ENCODE measurements at regions not wholly inside any gene's neighbourhood (a gene's known extent, or its start where the extent isn't known, plus 50 kb on each side); places are given as distances from the start of the nearest gene placed in this dataset.

GRCh38 chrX:27889878-27890277 lies 82.1 kb downstream of the MAGEB10 start:
- Histone ChIP-seq H3K18ac (ENCODE audit: extremely low read depth, low read length) (no peak overlapping the region), H3K79me2 (ENCODE audit: control insufficient read depth in 1 of 2, insufficient read depth in 2 of 2, low read length in 2 of 2) (no peaks in the 10 kb centered on the region), H3K23ac (ENCODE audit: insufficient read length) (no peak overlapping the region), H2BK15ac (ENCODE audit: low read length) (no peak overlapping the region), H2AK5ac (ENCODE audit: low read depth, low read length) (no peak overlapping the region), H3K56ac (replicated peaks; ENCODE audit: insufficient read length, low read depth, low read length) (no peak overlapping the region), H3K23me2 (ENCODE audit: low read depth, low read length) (no peaks in the 10 kb centered on the region), H2AFZ (ENCODE audit: low read length) (no peak overlapping the region), H3K4me2 (ENCODE audit: insufficient read depth in 1 of 2, low read depth in 2 of 2, low read length in 2 of 2) (no peak overlapping the region), H2BK5ac (ENCODE audit: low read depth, low read length) (no peak overlapping the region), H3K27ac (ENCODE audit: low read depth, low read length) (no peak overlapping the region), H2BK120ac (replicated peaks; ENCODE audit: low read depth, low read length) (no peak overlapping the region), H4K91ac (replicated peaks; ENCODE audit: insufficient read length, low read length) (no peak overlapping the region), H3K4ac (replicated peaks; ENCODE audit: insufficient read length, low read depth, low read length) (no peak overlapping the region), H3K79me1 (ENCODE audit: low read depth, low read length) (no peaks in the 10 kb centered on the region), H3K4me1 (replicated peaks in 1 of 4; ENCODE audit: control insufficient read depth in 3 of 4, insufficient read depth in 4 of 4, low read length in 3 of 4) (no peaks in the 10 kb centered on the region), H4K20me1 (replicated peaks in 1 of 2; ENCODE audit: control insufficient read depth in 1 of 2, insufficient read depth in 2 of 2, low read length in 2 of 2) (no peaks in the 10 kb centered on the region), H3K9me3 (ENCODE audit: insufficient read depth in 2 of 2, low read depth in 1 of 2, low read length in 1 of 2) (no peaks in the 10 kb centered on the region), H4K5ac (ENCODE audit: insufficient read length, low read depth, low read length) (no peak overlapping the region), H4K8ac (ENCODE audit: extremely low read depth, insufficient read depth, low read length) (no peak overlapping the region), H3K36me3 (ENCODE audit: control insufficient read depth in 2 of 4, insufficient read depth in 4 of 4, low read length in 3 of 4) (no peaks in the 10 kb centered on the region), H3K4me3 (ENCODE audit: extremely low read depth in 1 of 4, insufficient read depth in 2 of 4, low read depth in 3 of 4, low read length in 4 of 4) (no peak overlapping the region), H2BK20ac (ENCODE audit: low read length) (no peak overlapping the region), H3K27me3 (replicated peaks in 1 of 4; ENCODE audit: control insufficient read depth in 3 of 4, extremely low read depth in 1 of 4, insufficient read depth in 3 of 4, low read length in 3 of 4) (no peaks in the 10 kb centered on the region; a peak in 1 of 7 replicates), H3K9ac (replicated peaks in 1 of 4; ENCODE audit: extremely low read depth in 1 of 4, low read depth in 3 of 4, low read length in 3 of 4) (no peak overlapping the region), H3K14ac (ENCODE audit: insufficient read length) (no peak overlapping the region), H2BK12ac (ENCODE audit: low read depth, low read length) (no peak overlapping the region)
- FAIRE-seq, result no peak
- ChIA-PET CTCF (ENCODE audit: partially characterized antibody) (no interaction called here), POLR2A (ENCODE audit: partially characterized antibody) (no interaction called here)
- WGBS, 2 experiments (ENCODE audit: extremely low coverage in 1 of 2, insufficient coverage in 1 of 2, insufficient read length in 1 of 2, insufficient replicate concordance in 2 of 2, low coverage in 1 of 2, low lambda C conversion rate in 2 of 2, missing lambda C conversion rate in 1 of 2), result 75% methylated on average over 2 of the region's 2 CpGs; no CpG with 5 or more reads in 1 of the 2 experiments
- DNase-seq (ENCODE audit: low read depth in 1 of 2, low spot score in 2 of 2), result no peak
- TF ChIP-seq BACH1 (IDR thresholded peaks at IDR 0.05; ENCODE audit: low read length) (no peak), BCL11A (IDR thresholded peaks at IDR 0.05; ENCODE audit: low read depth in 2 of 2, low read length in 2 of 2) (no peak), TAF1 (IDR thresholded peaks at IDR 0.05; ENCODE audit: low read depth, low read length) (no peak), JUN (IDR thresholded peaks at IDR 0.05; ENCODE audit: low read depth, low read length) (no peak), KDM5A (IDR thresholded peaks at IDR 0.05; ENCODE audit: low read length) (no peak), YY1 (IDR thresholded peaks at IDR 0.05; ENCODE audit: low read depth, low read length) (no peak), POU5F1 (IDR thresholded peaks at IDR 0.05; ENCODE audit: low read depth, low read length) (no peak), POLR2AphosphoS5 (IDR thresholded peaks at IDR 0.05; ENCODE audit: low read depth, low read length) (no peak), CBX5 (IDR thresholded peaks at IDR 0.05; ENCODE audit: low read depth, low read length) (no peak)

Data from H1 (cell line).